Keratinocyte (primary cell): ENCODE measurements at regions not wholly inside any gene's neighbourhood (a gene's known extent, or its start where the extent isn't known, plus 50 kb on each side); places are given as distances from the start of the nearest gene placed in this dataset.

Source experiments
- DNase-seq: peaks from one replicate; pipeline ENCODE4 v3.0.0-alpha.2; 2011; ENCODE audit warnings: low read depth, missing footprints, low spot score
- FAIRE-seq: peaks from 2 replicates; lab custom pipeline; 2011; peaks lifted over from hg19 to GRCh38; lab: Jason Lieb, UNC
- H2AFZ ChIP-seq: 2 replicates; pipeline ENCODE4 v1.6.0; 2012; ENCODE audit warnings: low read length, control low read depth, inconsistent platforms; ENCODE audit not compliant: control insufficient read depth
- H3K27ac ChIP-seq: 2 replicates; pipeline ENCODE4 v1.5.1; 2011; ENCODE audit warnings: low read length; ENCODE audit not compliant: control insufficient read depth, insufficient read depth
- H3K27me3 ChIP-seq: 3 replicates; pipeline ENCODE4 v1.6.0; 2011; ENCODE audit warnings: low read length; ENCODE audit not compliant: control insufficient read depth, insufficient read depth; ENCODE audit errors: extremely low read depth
- H3K36me3 ChIP-seq, 2 experiments: 2 replicates in 1 of 2; 3 replicates in 1 of 2; pipeline ENCODE4 v1.5.1; 2011; ENCODE audit warnings: low read length in 2 of 2, mild to moderate bottlenecking in 1 of 2; ENCODE audit not compliant: control insufficient read depth in 2 of 2, insufficient read depth in 2 of 2; ENCODE audit errors: extremely low read depth in 1 of 2
- H3K4me1 ChIP-seq: 3 replicates; pipeline ENCODE4 v1.5.1; 2011; ENCODE audit warnings: low read length; ENCODE audit not compliant: control insufficient read depth, insufficient read depth; ENCODE audit errors: extremely low read depth
- H3K4me2 ChIP-seq: 3 replicates; pipeline ENCODE4 v1.6.0; 2011; ENCODE audit warnings: low read depth, low read length; ENCODE audit not compliant: control insufficient read depth, insufficient read depth; ENCODE audit errors: extremely low read depth
- H3K4me3 ChIP-seq, 3 experiments: fragments of 200-600 bp in 1 of 3; sonication (generic) in 1 of 3; 2 replicates in 2 of 3; 3 replicates in 1 of 3; pipeline ENCODE4 v1.5.1; 2011 to 2016; ENCODE audit warnings: low read length in 3 of 3, mild to moderate bottlenecking in 3 of 3, control low read depth in 2 of 3, inconsistent platforms in 1 of 3, low read depth in 1 of 3, mixed read lengths in 1 of 3, mixed run types in 1 of 3, moderate library complexity in 1 of 3; ENCODE audit not compliant: control insufficient read depth in 2 of 3, insufficient read depth in 2 of 3; ENCODE audit errors: extremely low read depth in 1 of 3
- H3K79me2 ChIP-seq: 2 replicates; pipeline ENCODE4 v1.6.0; 2012; ENCODE audit warnings: low read length; ENCODE audit not compliant: control insufficient read depth, insufficient read depth
- H3K9ac ChIP-seq: 3 replicates; pipeline ENCODE4 v1.6.0; 2011; ENCODE audit warnings: low read length; ENCODE audit not compliant: control insufficient read depth, insufficient read depth; ENCODE audit errors: extremely low read depth
- H3K9me1 ChIP-seq: 3 replicates; pipeline ENCODE4 v1.6.0; 2011; ENCODE audit warnings: low read length; ENCODE audit not compliant: control insufficient read depth, insufficient read depth; ENCODE audit errors: extremely low read depth
- H3K9me3 ChIP-seq: 2 replicates; pipeline ENCODE4 v1.5.1; 2012; ENCODE audit warnings: low read depth, low read length; ENCODE audit not compliant: control insufficient read depth
- H4K20me1 ChIP-seq: 3 replicates; pipeline ENCODE4 v1.6.0; 2011; ENCODE audit warnings: low read length; ENCODE audit not compliant: control insufficient read depth, insufficient read depth; ENCODE audit errors: extremely low read depth
- CTCF ChIP-seq, 3 experiments: IDR thresholded peaks in 1 of 3; conservative IDR thresholded peaks in 1 of 3; optimal IDR thresholded peaks in 1 of 3; 2 replicates in 2 of 3; 3 replicates in 1 of 3; pipeline versions ENCODE3 to v1.5.1; 2011; ENCODE audit warnings: low read length in 3 of 3, mild to moderate bottlenecking in 3 of 3, moderate library complexity in 2 of 3, control low read depth in 1 of 3, inconsistent platforms in 1 of 3; ENCODE audit not compliant: insufficient read depth in 2 of 3; ENCODE audit errors: extremely low read depth in 1 of 3
- EZH2 ChIP-seq: IDR thresholded peaks from one replicate; pipeline ENCODE4 v1.6.1; 2012; ENCODE audit warnings: inconsistent platforms, mild to moderate bottlenecking, low read length, moderate library complexity
- dilution Hi-C: fragments of 300-500 bp; cut with MboI; formaldehyde crosslinking; loops from one replicate; pipeline ENCODE4 v1.7.0; 2020; ENCODE audit warnings: low sequenced_read_pairs; ENCODE audit not compliant: extremely low pct_ligation_motif_present

- Histone ChIP-seq H2AFZ (no peak overlapping the region), H3K9me1 (no peaks in the 10 kb centered on the region), H3K36me3 (no peaks in the 10 kb centered on the region), H3K27ac (no peak overlapping the region), H3K4me2 (no peak overlapping the region), H3K4me3 (no peak overlapping the region), H3K9me3 (no peaks in the 10 kb centered on the region), H4K20me1 (no peaks in the 10 kb centered on the region), H3K4me1 (no peaks in the 10 kb centered on the region), H3K27me3 (peaks cover 6% of the 10 kb centered on the region), H3K79me2 (no peaks in the 10 kb centered on the region), H3K9ac (no peak overlapping the region)
- dilution Hi-C loops: no loop called here
- no peak for FAIRE-seq
- TF ChIP-seq EZH2 (no peak), CTCF (optimal IDR thresholded peaks at IDR 0.05 in 1 of 3, IDR thresholded peaks at IDR 0.05 in 1 of 3, conservative IDR thresholded peaks at IDR 0.05 in 1 of 3; ENCODE audit: extremely low read depth in 1 of 3, insufficient read depth in 2 of 3, low read length in 3 of 3) (no peak)
- no peak for DNase-seq
Measured at GRCh38 chr2:146004462-146004861, 1484.5 kb upstream of the ZEB2 start.

- H4K20me1 ChIP-seq: no peaks in the 10 kb centered on the region
- TF ChIP-seq EZH2: no peak
- no peak for TF ChIP-seq CTCF (optimal IDR thresholded peaks at IDR 0.05 in 1 of 3, IDR thresholded peaks at IDR 0.05 in 1 of 3, conservative IDR thresholded peaks at IDR 0.05 in 1 of 3; ENCODE audit: extremely low read depth in 1 of 3, insufficient read depth in 2 of 3, low read length in 3 of 3)
- no peak overlapping the region for H2AFZ ChIP-seq
- no peaks in the 10 kb centered on the region for H3K4me1 ChIP-seq
- H3K27me3 ChIP-seq: peaks cover 2% of the 10 kb centered on the region
- DNase-seq (no peak), FAIRE-seq (no peak)
- H3K27ac ChIP-seq: no peak overlapping the region
- no peaks in the 10 kb centered on the region for H3K9me1 ChIP-seq
- no peak overlapping the region for H3K4me3 ChIP-seq
- no peaks in the 10 kb centered on the region for H3K79me2 ChIP-seq
- dilution Hi-C loops: no loop called here
- no peak overlapping the region for H3K9ac ChIP-seq
- no peak overlapping the region for H3K4me2 ChIP-seq
- H3K36me3 ChIP-seq: no peaks in the 10 kb centered on the region
- H3K9me3 ChIP-seq: no peaks in the 10 kb centered on the region
Measured at GRCh38 chr2:146003337-146003736, 1483.4 kb upstream of the ZEB2 start.
